ENCODE measurements at regions not wholly inside any gene's neighbourhood (a gene's known extent, or its start where the extent isn't known, plus 50 kb on each side); places are given as distances from the start of the nearest gene placed in this dataset.

DNA sequence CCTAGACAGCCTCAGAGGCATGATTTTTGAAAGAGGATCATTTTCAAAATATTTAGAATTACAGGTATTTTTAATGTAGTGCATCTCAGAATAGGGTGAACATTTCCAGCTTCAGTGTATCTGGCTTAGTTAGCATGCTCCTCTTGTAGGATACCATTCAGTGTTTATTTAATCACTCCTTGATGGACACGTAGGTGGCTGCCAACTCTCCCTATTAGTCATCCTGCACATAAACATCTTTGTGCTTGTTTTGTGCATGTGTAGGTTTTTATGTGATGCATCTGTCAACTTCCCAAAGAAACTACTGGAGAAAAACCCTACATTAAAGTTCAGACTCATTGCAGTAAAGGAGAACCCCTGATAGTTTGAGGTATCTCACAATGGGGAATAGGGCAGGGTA lies 52.5 kb upstream of the RBM19 start:
- Histone ChIP-seq H3K36me3 (no peaks in the 10 kb centered on the region), H3K27ac (no peak overlapping the region), H3K9me3 (no peaks in the 10 kb centered on the region), H3K27me3 (no peaks in the 10 kb centered on the region), H3K4me1 (no peaks in the 10 kb centered on the region), H3K4me3 (no peak overlapping the region)
- intact Hi-C loops (cut with DNase I) = no loop called here
- no peak for FAIRE-seq
- ATAC-seq = no peak
- DNase-seq = no peak
- 3 to 4% methylated on average over 1 of the region's 1 CpG for WGBS, 2 donors
- TF ChIP-seq, protein P1, sequence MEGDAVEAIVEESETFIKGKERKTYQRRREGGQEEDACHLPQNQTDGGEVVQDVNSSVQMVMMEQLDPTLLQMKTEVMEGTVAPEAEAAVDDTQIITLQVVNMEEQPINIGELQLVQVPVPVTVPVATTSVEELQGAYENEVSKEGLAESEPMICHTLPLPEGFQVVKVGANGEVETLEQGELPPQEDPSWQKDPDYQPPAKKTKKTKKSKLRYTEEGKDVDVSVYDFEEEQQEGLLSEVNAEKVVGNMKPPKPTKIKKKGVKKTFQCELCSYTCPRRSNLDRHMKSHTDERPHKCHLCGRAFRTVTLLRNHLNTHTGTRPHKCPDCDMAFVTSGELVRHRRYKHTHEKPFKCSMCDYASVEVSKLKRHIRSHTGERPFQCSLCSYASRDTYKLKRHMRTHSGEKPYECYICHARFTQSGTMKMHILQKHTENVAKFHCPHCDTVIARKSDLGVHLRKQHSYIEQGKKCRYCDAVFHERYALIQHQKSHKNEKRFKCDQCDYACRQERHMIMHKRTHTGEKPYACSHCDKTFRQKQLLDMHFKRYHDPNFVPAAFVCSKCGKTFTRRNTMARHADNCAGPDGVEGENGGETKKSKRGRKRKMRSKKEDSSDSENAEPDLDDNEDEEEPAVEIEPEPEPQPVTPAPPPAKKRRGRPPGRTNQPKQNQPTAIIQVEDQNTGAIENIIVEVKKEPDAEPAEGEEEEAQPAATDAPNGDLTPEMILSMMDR (IDR thresholded peaks at IDR 0.05) = no peak
